Ecto neural progenitor cell (in vitro differentiated cells): ENCODE measurements at regions not wholly inside any gene's neighbourhood (a gene's known extent, or its start where the extent isn't known, plus 50 kb on each side); places are given as distances from the start of the nearest gene placed in this dataset.
"Not testable (repeated sequence)": the region's sequence is repeated elsewhere in the genome, so short reads cannot be mapped to it uniquely, and the experiment has no call there.

ENCODE experiments used
- DNase-seq: peaks from one replicate; pipeline ENCODE4 v3.0.0-alpha.2; 2018; ENCODE audit warnings: low spot score

- DNase-seq = no peak
Measured at GRCh38 chr20:5390720-5391119, 74.0 kb upstream of the PROKR2 start.

DNA sequence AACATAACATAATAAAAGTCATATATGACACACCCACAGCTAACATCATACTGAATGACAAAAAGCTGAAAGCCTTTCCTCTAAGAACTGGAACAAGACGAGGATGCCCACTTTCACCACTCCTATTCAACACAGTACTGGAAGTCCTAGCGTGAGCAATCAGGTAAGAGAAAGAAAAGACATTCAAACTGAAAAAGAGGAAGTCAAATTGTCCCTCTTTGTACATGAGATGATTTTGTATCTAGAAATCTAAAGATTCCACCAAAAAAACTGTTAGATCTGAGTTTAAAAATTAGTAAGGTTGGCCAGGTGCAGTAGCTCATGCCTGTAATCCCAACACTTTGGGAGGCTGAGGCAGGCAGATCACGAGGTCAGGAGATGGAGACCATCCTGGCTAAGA is 70.1 kb upstream of the PROKR2 start:
- not testable (repeated sequence) for DNase-seq

DNA sequence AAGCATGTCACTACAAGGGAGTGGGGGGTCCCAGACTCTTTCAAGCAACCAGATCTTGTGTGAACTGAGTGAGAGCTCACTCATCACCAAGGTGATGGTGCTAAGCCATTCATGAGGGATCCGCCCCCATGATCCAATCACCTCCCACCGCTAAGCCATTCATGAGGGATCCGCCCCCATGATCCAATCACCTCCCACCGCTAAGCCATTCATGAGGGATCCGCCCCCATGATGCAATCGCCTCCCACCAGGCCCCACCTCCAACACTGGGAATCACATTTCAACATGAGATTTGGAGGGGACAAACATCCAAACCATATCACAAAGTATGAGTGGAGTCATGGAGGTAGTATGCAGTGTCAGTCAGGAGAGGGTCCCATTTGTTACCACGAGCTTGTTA is 64.8 kb upstream of the PROKR2 start:
- DNase-seq = not testable (repeated sequence)

DNA sequence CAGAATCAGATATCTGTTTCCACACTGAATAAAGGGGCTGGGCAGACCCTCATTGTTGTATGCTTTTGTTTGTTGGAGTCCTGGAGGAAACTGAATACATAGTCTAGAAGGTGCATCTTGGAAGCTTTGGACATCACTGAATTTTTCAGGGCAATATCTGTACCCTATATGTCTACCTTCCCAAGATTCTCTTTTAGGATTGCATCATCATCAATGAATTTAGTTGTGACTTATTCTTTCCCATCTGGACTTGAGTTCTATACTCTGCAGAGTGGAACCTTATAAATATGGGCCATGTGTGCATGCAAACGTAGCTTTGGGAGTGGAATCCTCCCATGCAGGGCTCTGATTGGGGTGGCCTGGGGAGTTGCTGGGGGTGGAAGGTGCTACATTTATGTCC is 60.7 kb upstream of the PROKR2 start:
- DNase-seq = no peak

- DNase-seq = no peak
Measured at GRCh38 chr20:5376228-5376627, 59.5 kb upstream of the PROKR2 start.

DNA sequence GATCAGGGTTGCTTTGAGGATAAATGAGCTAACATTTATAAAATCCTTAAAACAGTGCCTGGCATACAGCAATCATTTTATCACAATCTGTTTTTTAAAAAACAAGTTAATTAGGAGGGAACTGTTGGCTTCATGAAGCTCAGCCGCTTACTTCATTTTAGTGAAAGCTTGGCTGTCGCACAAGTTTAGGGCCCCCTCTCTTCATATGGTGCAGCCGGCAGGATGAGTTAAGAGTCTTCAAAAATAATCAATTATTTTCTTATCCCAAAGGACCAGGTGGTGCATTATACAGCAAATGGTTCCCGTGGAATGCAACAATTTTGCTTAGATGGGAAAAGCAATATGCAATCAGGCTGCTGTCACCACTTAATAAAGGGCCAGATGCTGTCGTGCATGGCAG is 57.4 kb upstream of the PROKR2 start:
- no peak for DNase-seq

DNA sequence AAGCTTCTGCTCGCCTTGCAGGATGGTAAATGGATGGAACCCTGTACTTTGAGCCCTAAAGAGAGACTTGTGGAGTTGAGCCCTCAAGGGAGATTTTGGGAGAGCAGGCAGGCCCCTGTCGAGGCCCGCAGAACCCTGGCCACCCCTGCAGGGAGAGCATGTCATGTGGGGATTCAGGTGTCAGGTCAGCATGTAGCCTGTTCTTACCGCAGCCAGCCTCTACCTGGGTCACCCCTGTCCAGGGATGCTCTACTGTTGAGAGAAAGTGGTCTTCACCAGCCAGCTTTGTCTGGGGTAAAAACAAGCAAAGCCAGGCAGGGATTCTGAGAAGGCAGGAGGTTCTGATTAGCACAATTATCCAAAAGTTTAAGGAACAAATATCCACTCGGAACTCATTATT is 55.6 kb upstream of the PROKR2 start:
- no peak for DNase-seq

DNA sequence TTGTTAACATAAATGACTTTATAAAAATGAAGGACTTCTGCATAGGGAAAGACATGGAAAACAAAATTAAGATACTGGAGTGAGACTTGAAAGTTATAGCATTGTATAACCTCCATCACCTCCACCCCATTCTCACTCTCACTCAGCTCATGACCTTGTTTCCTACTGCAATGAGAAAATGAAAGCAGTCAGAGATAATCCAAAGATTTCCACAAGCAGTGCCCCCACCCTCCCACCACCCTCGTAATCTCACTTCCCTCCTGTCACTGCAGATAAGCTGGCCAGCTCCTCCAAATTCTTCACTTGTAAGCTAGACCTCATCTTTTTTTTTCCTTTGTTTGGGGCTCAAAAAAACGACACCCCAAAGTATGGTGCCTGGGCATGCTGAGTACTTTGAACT is 52.9 kb upstream of the PROKR2 start:
- no peak for DNase-seq
